ENCODE measurements at regions not wholly inside any gene's neighbourhood (a gene's known extent, or its start where the extent isn't known, plus 50 kb on each side); places are given as distances from the start of the nearest gene placed in this dataset.

GRCh38 chr7:152974577-152974976 lies 215.0 kb downstream of the ACTR3B start:
- no peaks in the 10 kb centered on the region for H3K36me3 ChIP-seq (ENCODE audit: control insufficient read depth, insufficient read depth, low read length)
- H3K9me3 ChIP-seq (ENCODE audit: control insufficient read depth, low read depth, low read length): no peaks in the 10 kb centered on the region
- no peaks in the 10 kb centered on the region for H3K27me3 ChIP-seq (ENCODE audit: control insufficient read depth, insufficient read depth, low read length)
- no peak for DNase-seq
- H3K4me3 ChIP-seq (ENCODE audit: low read length): no peak overlapping the region
- no peak overlapping the region for H3K27ac ChIP-seq (ENCODE audit: low read length)
- no CpG with 5 or more reads among the region's 3 CpGs for WGBS (ENCODE audit: insufficient coverage, low lambda C conversion rate)
- no peaks in the 10 kb centered on the region for H3K4me1 ChIP-seq (ENCODE audit: control insufficient read depth, insufficient read depth, low read length)

- no peak for DNase-seq
- 50% methylated on average over 1 of the region's 2 CpGs for WGBS (ENCODE audit: insufficient coverage, low lambda C conversion rate)
These were observed 215.5 kb downstream of the ACTR3B start for GRCh38 chr7:152975076-152975475.

GRCh38 chr7:152979376-152979775 lies 219.8 kb downstream of the ACTR3B start:
- Histone ChIP-seq H3K4me3 (ENCODE audit: low read length) (no peak overlapping the region), H3K27ac (ENCODE audit: low read length) (no peak overlapping the region), H3K4me1 (ENCODE audit: control insufficient read depth, insufficient read depth, low read length) (no peaks in the 10 kb centered on the region), H3K27me3 (ENCODE audit: control insufficient read depth, insufficient read depth, low read length) (no peaks in the 10 kb centered on the region), H3K9me3 (ENCODE audit: control insufficient read depth, low read depth, low read length) (no peaks in the 10 kb centered on the region), H3K36me3 (ENCODE audit: control insufficient read depth, insufficient read depth, low read length) (no peaks in the 10 kb centered on the region)
- no peak for DNase-seq
- WGBS (ENCODE audit: insufficient coverage, low lambda C conversion rate): 80% methylated on average over 1 of the region's 3 CpGs

More at GRCh38 chr7:152975076-152975475, 215.5 kb downstream of the ACTR3B start:
- H3K27ac ChIP-seq (ENCODE audit: low read length): no peak overlapping the region
- no peaks in the 10 kb centered on the region for H3K4me1 ChIP-seq (ENCODE audit: control insufficient read depth, insufficient read depth, low read length)
- no peaks in the 10 kb centered on the region for H3K9me3 ChIP-seq (ENCODE audit: control insufficient read depth, low read depth, low read length)
- H3K36me3 ChIP-seq (ENCODE audit: control insufficient read depth, insufficient read depth, low read length): no peaks in the 10 kb centered on the region
- no peak overlapping the region for H3K4me3 ChIP-seq (ENCODE audit: low read length)
- H3K27me3 ChIP-seq (ENCODE audit: control insufficient read depth, insufficient read depth, low read length): no peaks in the 10 kb centered on the region

- no peaks in the 10 kb centered on the region for H3K27me3 ChIP-seq (ENCODE audit: control insufficient read depth, insufficient read depth, low read length)
- WGBS (ENCODE audit: insufficient coverage, low lambda C conversion rate): no CpG with 5 or more reads among the region's 4 CpGs
- DNase-seq: no peak
- H3K4me1 ChIP-seq (ENCODE audit: control insufficient read depth, insufficient read depth, low read length): no peaks in the 10 kb centered on the region
- H3K9me3 ChIP-seq (ENCODE audit: control insufficient read depth, low read depth, low read length): no peaks in the 10 kb centered on the region
- no peak overlapping the region for H3K27ac ChIP-seq (ENCODE audit: low read length)
- no peaks in the 10 kb centered on the region for H3K36me3 ChIP-seq (ENCODE audit: control insufficient read depth, insufficient read depth, low read length)
- no peak overlapping the region for H3K4me3 ChIP-seq (ENCODE audit: low read length)
These were observed 224.9 kb downstream of the ACTR3B start for GRCh38 chr7:152984421-152984820.

GRCh38 chr7:152986376-152986775 lies 226.8 kb downstream of the ACTR3B start:
- Histone ChIP-seq H3K36me3 (ENCODE audit: control insufficient read depth, insufficient read depth, low read length) (no peaks in the 10 kb centered on the region), H3K27ac (ENCODE audit: low read length) (no peak overlapping the region), H3K4me3 (ENCODE audit: low read length) (no peak overlapping the region), H3K9me3 (ENCODE audit: control insufficient read depth, low read depth, low read length) (no peaks in the 10 kb centered on the region), H3K4me1 (ENCODE audit: control insufficient read depth, insufficient read depth, low read length) (no peaks in the 10 kb centered on the region), H3K27me3 (ENCODE audit: control insufficient read depth, insufficient read depth, low read length) (no peaks in the 10 kb centered on the region)
- no peak for DNase-seq
- WGBS (ENCODE audit: insufficient coverage, low lambda C conversion rate): no CpG with 5 or more reads among the region's 4 CpGs

GRCh38 chr7:152987656-152988055 lies 228.1 kb downstream of the ACTR3B start:
- Histone ChIP-seq H3K4me1 (ENCODE audit: control insufficient read depth, insufficient read depth, low read length) (no peaks in the 10 kb centered on the region), H3K36me3 (ENCODE audit: control insufficient read depth, insufficient read depth, low read length) (no peaks in the 10 kb centered on the region), H3K9me3 (ENCODE audit: control insufficient read depth, low read depth, low read length) (no peaks in the 10 kb centered on the region), H3K4me3 (ENCODE audit: low read length) (no peak overlapping the region), H3K27ac (ENCODE audit: low read length) (no peak overlapping the region), H3K27me3 (ENCODE audit: control insufficient read depth, insufficient read depth, low read length) (no peaks in the 10 kb centered on the region)
- DNase-seq: no peak
- WGBS (ENCODE audit: insufficient coverage, low lambda C conversion rate): no CpG with 5 or more reads among the region's 2 CpGs

- DNase-seq: no peak
- Histone ChIP-seq H3K27me3 (ENCODE audit: control insufficient read depth, insufficient read depth, low read length) (no peaks in the 10 kb centered on the region), H3K9me3 (ENCODE audit: control insufficient read depth, low read depth, low read length) (no peaks in the 10 kb centered on the region), H3K27ac (ENCODE audit: low read length) (no peak overlapping the region), H3K4me3 (ENCODE audit: low read length) (no peak overlapping the region), H3K36me3 (ENCODE audit: control insufficient read depth, insufficient read depth, low read length) (no peaks in the 10 kb centered on the region), H3K4me1 (ENCODE audit: control insufficient read depth, insufficient read depth, low read length) (no peaks in the 10 kb centered on the region)
- no CpG with 5 or more reads among the region's 8 CpGs for WGBS (ENCODE audit: insufficient coverage, low lambda C conversion rate)
These were observed 230.4 kb downstream of the ACTR3B start for GRCh38 chr7:152989889-152990380.

- peaks cover 3% of the 10 kb centered on the region for H3K9me3 ChIP-seq (ENCODE audit: control insufficient read depth, low read depth, low read length)
- no CpG with 5 or more reads among the region's 4 CpGs for WGBS (ENCODE audit: insufficient coverage, low lambda C conversion rate)
- no peak overlapping the region for H3K4me3 ChIP-seq (ENCODE audit: low read length)
- H3K36me3 ChIP-seq (ENCODE audit: control insufficient read depth, insufficient read depth, low read length): no peaks in the 10 kb centered on the region
- DNase-seq: no peak
- H3K27ac ChIP-seq (ENCODE audit: low read length): no peak overlapping the region
- no peaks in the 10 kb centered on the region for H3K27me3 ChIP-seq (ENCODE audit: control insufficient read depth, insufficient read depth, low read length)
- H3K4me1 ChIP-seq (ENCODE audit: control insufficient read depth, insufficient read depth, low read length): no peaks in the 10 kb centered on the region
These were observed 238.9 kb downstream of the ACTR3B start for GRCh38 chr7:152998420-152998819.

GRCh38 chr7:153002115-153002514 lies 242.6 kb downstream of the ACTR3B start:
- no peak overlapping the region for H3K27ac ChIP-seq (ENCODE audit: low read length)
- H3K27me3 ChIP-seq (ENCODE audit: control insufficient read depth, insufficient read depth, low read length): no peaks in the 10 kb centered on the region
- WGBS (ENCODE audit: insufficient coverage, low lambda C conversion rate): no CpG with 5 or more reads among the region's 1 CpG
- H3K36me3 ChIP-seq (ENCODE audit: control insufficient read depth, insufficient read depth, low read length): no peaks in the 10 kb centered on the region
- no peak overlapping the region for H3K4me3 ChIP-seq (ENCODE audit: low read length)
- no peaks in the 10 kb centered on the region for H3K4me1 ChIP-seq (ENCODE audit: control insufficient read depth, insufficient read depth, low read length)
- DNase-seq: no peak
- peaks cover 3% of the 10 kb centered on the region for H3K9me3 ChIP-seq (ENCODE audit: control insufficient read depth, low read depth, low read length)

- WGBS (ENCODE audit: insufficient coverage, low lambda C conversion rate): no CpG with 5 or more reads among the region's 5 CpGs
- no peak overlapping the region for H3K4me3 ChIP-seq (ENCODE audit: low read length)
- H3K9me3 ChIP-seq (ENCODE audit: control insufficient read depth, low read depth, low read length): peaks cover 3% of the 10 kb centered on the region
- DNase-seq: no peak
- no peaks in the 10 kb centered on the region for H3K4me1 ChIP-seq (ENCODE audit: control insufficient read depth, insufficient read depth, low read length)
- no peaks in the 10 kb centered on the region for H3K27me3 ChIP-seq (ENCODE audit: control insufficient read depth, insufficient read depth, low read length)
- H3K36me3 ChIP-seq (ENCODE audit: control insufficient read depth, insufficient read depth, low read length): no peaks in the 10 kb centered on the region
- H3K27ac ChIP-seq (ENCODE audit: low read length): no peak overlapping the region
These were observed 243.0 kb downstream of the ACTR3B start for GRCh38 chr7:153002572-153002971.

- no peaks in the 10 kb centered on the region for H3K4me1 ChIP-seq (ENCODE audit: control insufficient read depth, insufficient read depth, low read length)
- H3K27ac ChIP-seq (ENCODE audit: low read length): no peak overlapping the region
- no peak for DNase-seq
- no peak overlapping the region for H3K4me3 ChIP-seq (ENCODE audit: low read length)
- H3K27me3 ChIP-seq (ENCODE audit: control insufficient read depth, insufficient read depth, low read length): no peaks in the 10 kb centered on the region
- WGBS (ENCODE audit: insufficient coverage, low lambda C conversion rate): 83% methylated on average over 1 of the region's 14 CpGs
- H3K36me3 ChIP-seq (ENCODE audit: control insufficient read depth, insufficient read depth, low read length): no peaks in the 10 kb centered on the region
- peaks cover 3% of the 10 kb centered on the region for H3K9me3 ChIP-seq (ENCODE audit: control insufficient read depth, low read depth, low read length)
These were observed 244.8 kb downstream of the ACTR3B start for GRCh38 chr7:153004341-153004740.

Data from large intestine (tissue), 3 donors.